HG03469 (cell line): ENCODE measurements at regions not wholly inside any gene's neighbourhood (a gene's known extent, or its start where the extent isn't known, plus 50 kb on each side); places are given as distances from the start of the nearest gene placed in this dataset.

Source experiments
- ATAC-seq: cut with Tn5 transposase; IDR thresholded peaks from one replicate; pipeline ENCODE4 v1.9.1; 2021; ENCODE audit warnings: mild to moderate bottlenecking, moderate library complexity, moderate number of reproducible peaks; ENCODE audit not compliant: unreplicated experiment

GRCh38 chr5:155402927-155403640, 389.5 kb downstream of the KIF4B start:
- ATAC-seq, result no peak

GRCh38 chr5:155406815-155407214, 393.3 kb downstream of the KIF4B start:
- ATAC-seq, result no peak

- ATAC-seq, result no peak
Measured at GRCh38 chr5:155408465-155408864, 394.9 kb downstream of the KIF4B start.

- ATAC-seq, result no peak
Measured at GRCh38 chr5:155416765-155417164, 403.2 kb downstream of the KIF4B start.

GRCh38 chr5:155418960-155419579, 405.5 kb downstream of the KIF4B start:
- ATAC-seq, result no peak

- no peak for ATAC-seq
Measured at GRCh38 chr5:155430192-155430591, 416.6 kb downstream of the KIF4B start.

- no peak for ATAC-seq
Measured at GRCh38 chr5:155434267-155434666, 420.7 kb downstream of the KIF4B start.

GRCh38 chr5:155434681-155435080, 421.1 kb downstream of the KIF4B start:
- ATAC-seq, result no peak

- ATAC-seq, result no peak
Measured at GRCh38 chr5:155441849-155442248, 428.3 kb downstream of the KIF4B start.

- no peak for ATAC-seq
Measured at GRCh38 chr5:155451106-155451505, 437.6 kb downstream of the KIF4B start.

- ATAC-seq, result no peak
Measured at GRCh38 chr5:155455791-155456514, 442.4 kb downstream of the KIF4B start.

- no peak for ATAC-seq
Measured at GRCh38 chr5:155459889-155460500, 446.4 kb downstream of the KIF4B start.

GRCh38 chr5:155460501-155460931, 447.0 kb downstream of the KIF4B start:
- no peak for ATAC-seq

- no peak for ATAC-seq
Measured at GRCh38 chr5:155461304-155461703, 447.7 kb downstream of the KIF4B start.

- no peak for ATAC-seq
Measured at GRCh38 chr5:155466851-155467250, 453.3 kb downstream of the KIF4B start.

- ATAC-seq, result no peak
Measured at GRCh38 chr5:155471027-155471426, 457.5 kb downstream of the KIF4B start.

GRCh38 chr5:155472780-155473179, 459.2 kb downstream of the KIF4B start:
- no peak for ATAC-seq

- no peak for ATAC-seq
Measured at GRCh38 chr5:155475318-155475717, 461.8 kb downstream of the KIF4B start.

- ATAC-seq, result no peak
Measured at GRCh38 chr5:155480731-155481131, 467.2 kb downstream of the KIF4B start.

- no peak for ATAC-seq
Measured at GRCh38 chr5:155481182-155481581, 467.6 kb downstream of the KIF4B start.

GRCh38 chr5:155482428-155482827, 468.9 kb downstream of the KIF4B start:
- ATAC-seq, result no peak
